ENCODE measurements at regions not wholly inside any gene's neighbourhood (a gene's known extent, or its start where the extent isn't known, plus 50 kb on each side); places are given as distances from the start of the nearest gene placed in this dataset.

DNA sequence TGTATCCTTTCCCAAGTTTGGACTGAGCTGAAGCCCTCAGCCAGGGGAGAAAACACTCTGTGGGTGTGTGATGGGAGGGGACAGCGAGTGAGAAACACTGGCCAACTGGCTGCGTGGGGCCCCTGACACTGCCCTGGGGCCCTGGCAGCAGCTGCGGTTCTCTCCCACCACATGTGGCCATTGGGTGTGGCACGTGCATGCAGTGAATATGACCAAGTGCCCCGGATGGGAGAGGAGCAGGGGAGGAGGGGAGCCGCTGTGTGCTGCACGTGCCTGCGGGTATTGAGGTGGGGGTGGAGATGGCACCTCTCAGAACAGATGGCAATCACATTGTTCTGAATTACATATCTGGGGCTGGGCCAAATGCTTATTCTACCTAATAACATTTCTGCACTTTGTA is 242.4 kb upstream of the PCSK5 start:
- TF ChIP-seq POLR2A (IDR thresholded peaks at IDR 0.05) (no peak), CTCF (IDR thresholded peaks at IDR 0.05) (no peak)
